ENCODE measurements at regions not wholly inside any gene's neighbourhood (a gene's known extent, or its start where the extent isn't known, plus 50 kb on each side); places are given as distances from the start of the nearest gene placed in this dataset.

DNA sequence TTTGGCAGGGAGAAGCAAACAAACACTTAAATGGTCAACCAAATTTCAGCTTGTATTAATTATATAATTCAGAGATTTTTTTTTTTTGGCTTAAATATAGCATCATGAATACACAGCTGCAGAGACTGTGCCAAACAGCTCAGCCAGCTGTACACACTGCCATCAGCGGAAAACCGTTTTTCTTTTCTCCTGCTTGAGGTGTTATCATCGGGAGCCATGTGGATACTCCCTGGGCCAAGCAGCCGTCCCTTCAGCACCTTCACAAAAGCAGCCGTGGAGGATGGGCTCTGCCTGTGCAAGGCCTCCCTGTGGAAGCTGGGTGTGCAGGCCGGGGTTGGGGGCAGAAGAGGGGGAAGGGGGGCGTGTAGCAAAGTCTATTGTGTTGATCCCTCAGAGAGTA lies 85.0 kb downstream of the NUF2 start:
- no peak for DNase-seq (ENCODE audit: low spot score in 2 of 2)

DNA sequence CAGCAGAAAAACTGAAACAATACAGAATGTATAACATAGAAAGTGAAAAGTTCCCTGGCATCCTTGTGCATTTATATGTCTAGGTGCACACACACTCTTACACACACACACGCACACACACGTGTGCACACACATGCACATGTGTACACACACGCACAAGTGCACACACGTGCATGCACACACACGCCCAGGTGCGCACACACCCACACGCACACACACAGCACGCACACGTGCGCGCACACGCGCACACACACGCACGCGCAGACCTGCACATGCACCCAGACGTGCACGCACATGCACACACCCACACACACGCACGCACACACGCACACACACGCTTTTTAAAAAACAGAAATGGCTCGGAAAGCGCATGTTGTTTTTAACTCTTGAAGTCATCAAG lies 86.5 kb downstream of the NUF2 start:
- no peak for FAIRE-seq
- no peak for DNase-seq (ENCODE audit: low spot score in 2 of 2)

More for the DNA sequence above, 85.0 kb downstream of the NUF2 start:
- FAIRE-seq = no peak

GRCh38 chr1:163410073-163410999 lies 88.6 kb downstream of the NUF2 start:
- DNase-seq (ENCODE audit: low spot score in 2 of 2) (peak in 1 of 2 donors; percentile 31), FAIRE-seq (no peak)

DNA sequence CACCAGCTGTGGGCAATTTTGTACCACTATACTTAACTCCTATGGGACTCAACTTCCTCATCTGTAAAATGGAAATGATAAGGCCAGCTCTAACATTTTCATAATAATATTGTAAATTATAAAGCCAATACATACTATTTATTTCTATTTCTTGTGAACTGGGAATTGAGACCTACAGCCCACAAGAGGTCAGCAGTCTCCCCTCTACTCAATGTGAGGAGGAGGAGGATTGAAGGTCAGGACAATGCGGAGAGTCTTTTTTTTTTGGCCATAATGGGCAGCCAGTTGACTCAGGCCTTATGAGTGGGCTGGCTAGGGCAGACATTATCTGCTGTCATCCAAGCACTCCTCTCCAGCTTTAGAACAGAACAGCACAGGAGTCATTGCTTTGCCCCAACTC lies 90.5 kb downstream of the NUF2 start:
- no peak for FAIRE-seq

DNA sequence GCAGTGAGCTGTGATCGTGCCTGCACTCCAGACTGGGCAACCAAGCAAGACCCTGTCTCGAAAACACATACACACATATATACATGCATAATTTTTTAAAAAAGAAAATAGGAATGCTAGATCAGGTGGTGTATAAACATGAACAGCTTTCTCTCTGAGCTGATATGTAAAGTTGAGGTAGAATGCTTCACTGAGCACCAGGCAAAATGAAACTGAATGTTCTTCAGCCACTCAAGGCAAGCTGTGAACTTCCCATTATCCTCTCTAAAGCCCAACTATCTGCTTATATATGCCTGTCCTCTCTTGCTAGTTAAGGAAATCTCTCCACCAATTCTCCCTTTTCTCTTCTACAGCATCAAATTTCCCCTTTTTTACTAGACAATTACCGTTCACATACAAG lies 93.0 kb downstream of the NUF2 start:
- DNase-seq (ENCODE audit: low spot score in 2 of 2) (no peak), FAIRE-seq (no peak)

More for the DNA sequence above, 90.5 kb downstream of the NUF2 start:
- DNase-seq (ENCODE audit: low spot score in 2 of 2) = no peak

GRCh38 chr1:163421701-163422100 lies 99.9 kb downstream of the NUF2 start:
- FAIRE-seq = no peak

GRCh38 chr1:163422738-163423404 lies 101.1 kb downstream of the NUF2 start:
- no peak for DNase-seq (ENCODE audit: low spot score in 2 of 2)
- FAIRE-seq = no peak

More at GRCh38 chr1:163421701-163422100, 99.9 kb downstream of the NUF2 start:
- DNase-seq (ENCODE audit: low spot score in 2 of 2) = no peak

GRCh38 chr1:163426505-163427251 lies 104.9 kb downstream of the NUF2 start:
- no peak for FAIRE-seq
- no peak for DNase-seq (ENCODE audit: low spot score in 2 of 2)

- no peak for DNase-seq (ENCODE audit: low spot score in 2 of 2)
Observed at GRCh38 chr1:163427279-163427678, 105.5 kb downstream of the NUF2 start.

GRCh38 chr1:163436140-163436812 lies 114.5 kb downstream of the NUF2 start:
- FAIRE-seq = no peak
- DNase-seq (ENCODE audit: low spot score in 2 of 2) = no peak

More at GRCh38 chr1:163427279-163427678, 105.5 kb downstream of the NUF2 start:
- no peak for FAIRE-seq

- no peak for DNase-seq (ENCODE audit: low spot score in 2 of 2)
- FAIRE-seq = no peak
Observed at GRCh38 chr1:163439471-163439870, 117.7 kb downstream of the NUF2 start.

DNA sequence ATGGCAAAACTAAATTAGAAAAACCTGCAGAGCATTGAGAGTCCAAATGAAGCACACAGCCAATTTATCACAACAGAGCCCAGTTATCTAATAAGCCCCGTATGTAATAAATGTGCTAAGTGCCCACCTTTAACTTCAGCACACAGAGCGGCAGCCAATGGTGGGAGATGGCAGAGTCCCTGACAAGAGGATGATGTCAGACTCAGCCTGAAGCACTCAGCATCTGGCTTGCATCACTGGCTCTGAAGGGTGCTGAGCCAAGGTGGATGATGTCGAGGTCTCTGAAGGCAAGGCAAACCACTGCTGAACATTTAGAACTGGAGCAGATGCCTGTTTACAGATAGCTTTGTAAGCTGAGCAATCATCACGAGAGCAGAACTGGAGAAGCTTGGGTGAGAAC lies 118.3 kb downstream of the NUF2 start:
- no peak for FAIRE-seq
- DNase-seq (ENCODE audit: low spot score in 2 of 2) = no peak

- DNase-seq (ENCODE audit: low spot score in 2 of 2) = no peak
- no peak for FAIRE-seq
Observed at GRCh38 chr1:163442231-163442879, 120.6 kb downstream of the NUF2 start.

GRCh38 chr1:163442895-163443294 lies 121.1 kb downstream of the NUF2 start:
- no peak for FAIRE-seq
- DNase-seq (ENCODE audit: low spot score in 2 of 2) = no peak

- DNase-seq (ENCODE audit: low spot score in 2 of 2) = no peak
- no peak for FAIRE-seq
Observed at GRCh38 chr1:163443863-163444262, 122.1 kb downstream of the NUF2 start.

GRCh38 chr1:163444665-163445064 lies 122.9 kb downstream of the NUF2 start:
- FAIRE-seq (no peak), DNase-seq (ENCODE audit: low spot score in 2 of 2) (no peak)

DNA sequence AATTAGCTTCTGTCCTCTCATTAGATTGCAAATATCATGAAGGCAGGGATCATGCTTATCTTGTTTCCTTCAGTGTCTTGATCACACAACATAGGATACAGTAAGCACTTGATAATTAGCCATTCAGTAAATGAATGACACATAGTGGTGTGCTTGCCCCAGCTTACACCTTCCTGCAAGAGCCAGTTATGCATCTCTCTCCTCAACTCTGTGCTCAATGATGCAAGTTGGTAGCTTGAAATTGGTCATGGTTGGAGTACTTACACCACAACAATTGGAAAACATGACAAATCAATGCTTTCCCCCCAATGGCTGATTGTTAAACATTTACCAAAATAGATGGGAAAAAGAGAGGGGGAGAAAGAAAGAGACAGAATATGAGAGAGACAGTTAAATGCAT lies 129.2 kb downstream of the NUF2 start:
- no peak for DNase-seq (ENCODE audit: low spot score in 2 of 2)
- FAIRE-seq = no peak

DNA sequence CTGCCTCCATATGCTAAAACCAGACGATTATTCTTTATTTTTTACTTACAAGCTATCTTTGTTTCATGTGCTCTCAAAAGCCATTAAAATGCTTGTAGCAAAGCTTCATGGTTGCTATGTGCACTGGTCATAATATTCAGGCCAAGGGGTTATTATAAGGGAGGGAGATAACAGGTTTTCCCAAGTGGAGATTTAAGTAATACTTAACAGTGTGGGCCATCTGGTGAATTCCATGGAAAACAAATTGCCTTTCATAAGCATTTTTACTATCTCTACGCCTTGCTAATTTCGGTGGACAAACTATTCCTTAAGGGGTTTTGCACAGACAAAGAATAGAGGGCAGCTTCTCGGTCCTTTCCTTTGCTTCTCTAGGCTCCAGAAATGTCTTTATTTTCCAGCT lies 137.8 kb downstream of the NUF2 start:
- DNase-seq (ENCODE audit: low spot score in 2 of 2) (no peak), FAIRE-seq (no peak)

DNA sequence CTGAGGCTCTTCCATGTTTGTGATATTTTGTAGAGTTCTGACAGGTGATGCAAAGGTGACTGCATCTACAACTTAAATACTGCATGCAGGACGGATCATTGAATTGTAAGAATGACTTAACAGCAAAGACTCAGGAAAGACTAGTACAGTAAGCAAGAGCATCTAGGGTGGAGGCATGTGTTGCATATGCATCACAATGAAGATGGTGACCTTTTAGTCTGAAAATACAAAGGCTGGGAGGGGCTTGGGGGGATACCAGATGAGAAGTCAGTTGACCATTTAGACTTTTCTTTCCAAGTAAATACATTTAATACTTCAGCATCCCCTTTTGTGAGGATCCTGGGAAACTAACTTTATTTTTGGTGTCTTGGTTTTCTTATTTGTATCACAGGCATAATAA lies 145.5 kb downstream of the NUF2 start:
- no peak for FAIRE-seq
- DNase-seq (ENCODE audit: low spot score in 2 of 2) = no peak

Measured in frontal cortex (tissue), 3 donors.